ENCODE measurements at regions not wholly inside any gene's neighbourhood (a gene's known extent, or its start where the extent isn't known, plus 50 kb on each side); places are given as distances from the start of the nearest gene placed in this dataset.

DNA sequence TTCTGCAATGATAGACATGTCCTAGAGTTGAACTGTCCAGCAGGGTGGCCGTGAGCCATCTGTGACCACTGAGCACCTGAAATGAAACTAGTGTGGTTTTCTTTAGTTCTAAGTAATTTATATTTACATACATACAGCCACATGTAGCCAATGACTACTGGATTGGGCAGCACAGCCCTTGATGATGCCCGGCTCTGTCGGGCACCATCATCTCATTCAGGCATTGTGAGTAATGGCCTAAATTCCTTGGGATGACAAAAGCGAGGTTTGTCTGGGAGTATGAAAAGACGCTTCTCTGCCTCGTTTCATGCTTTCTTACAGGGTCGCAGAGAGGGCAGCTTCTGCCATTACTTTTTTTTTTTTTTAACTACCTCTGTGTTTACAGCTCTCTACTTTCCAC is 251.9 kb upstream of the HES1 start:
- TF ChIP-seq, protein P1, sequence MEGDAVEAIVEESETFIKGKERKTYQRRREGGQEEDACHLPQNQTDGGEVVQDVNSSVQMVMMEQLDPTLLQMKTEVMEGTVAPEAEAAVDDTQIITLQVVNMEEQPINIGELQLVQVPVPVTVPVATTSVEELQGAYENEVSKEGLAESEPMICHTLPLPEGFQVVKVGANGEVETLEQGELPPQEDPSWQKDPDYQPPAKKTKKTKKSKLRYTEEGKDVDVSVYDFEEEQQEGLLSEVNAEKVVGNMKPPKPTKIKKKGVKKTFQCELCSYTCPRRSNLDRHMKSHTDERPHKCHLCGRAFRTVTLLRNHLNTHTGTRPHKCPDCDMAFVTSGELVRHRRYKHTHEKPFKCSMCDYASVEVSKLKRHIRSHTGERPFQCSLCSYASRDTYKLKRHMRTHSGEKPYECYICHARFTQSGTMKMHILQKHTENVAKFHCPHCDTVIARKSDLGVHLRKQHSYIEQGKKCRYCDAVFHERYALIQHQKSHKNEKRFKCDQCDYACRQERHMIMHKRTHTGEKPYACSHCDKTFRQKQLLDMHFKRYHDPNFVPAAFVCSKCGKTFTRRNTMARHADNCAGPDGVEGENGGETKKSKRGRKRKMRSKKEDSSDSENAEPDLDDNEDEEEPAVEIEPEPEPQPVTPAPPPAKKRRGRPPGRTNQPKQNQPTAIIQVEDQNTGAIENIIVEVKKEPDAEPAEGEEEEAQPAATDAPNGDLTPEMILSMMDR (IDR thresholded peaks at IDR 0.05; ENCODE audit: low read depth, low read length, missing input control) = no peak
- no peak for TF ChIP-seq TAF1 (conservative IDR thresholded peaks at IDR 0.05)

Measured in liver (tissue), 3 donors.